HG03103 (cell line): ENCODE measurements at regions not wholly inside any gene's neighbourhood (a gene's known extent, or its start where the extent isn't known, plus 50 kb on each side); places are given as distances from the start of the nearest gene placed in this dataset.
"Not testable (repeated sequence)": the region's sequence is repeated elsewhere in the genome, so short reads cannot be mapped to it uniquely, and the experiment has no call there.

Source experiments
- ATAC-seq: cut with Tn5 transposase; IDR thresholded peaks from one replicate; pipeline ENCODE4 v1.9.1; 2021; ENCODE audit warnings: low read depth; ENCODE audit not compliant: unreplicated experiment

DNA sequence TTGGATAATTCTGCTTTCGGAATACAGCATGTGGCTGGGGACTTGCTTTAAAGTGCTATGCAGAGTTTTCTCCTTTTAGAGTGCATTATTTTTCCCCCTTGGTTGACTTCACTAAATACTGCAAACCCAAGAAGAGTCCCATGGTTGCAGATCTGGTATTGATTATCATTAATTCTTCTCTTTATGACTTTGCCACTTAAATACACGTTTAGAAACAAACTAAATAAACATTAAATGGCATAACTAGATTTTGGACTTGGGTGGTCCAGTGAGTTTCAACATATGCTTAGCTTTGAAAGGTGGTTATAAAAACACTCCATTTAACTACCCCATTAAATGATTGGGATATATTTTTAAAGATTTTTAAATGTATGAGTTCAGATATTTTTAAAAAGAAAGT, 279.2 kb downstream of the SOX4 start:
- no peak for ATAC-seq

DNA sequence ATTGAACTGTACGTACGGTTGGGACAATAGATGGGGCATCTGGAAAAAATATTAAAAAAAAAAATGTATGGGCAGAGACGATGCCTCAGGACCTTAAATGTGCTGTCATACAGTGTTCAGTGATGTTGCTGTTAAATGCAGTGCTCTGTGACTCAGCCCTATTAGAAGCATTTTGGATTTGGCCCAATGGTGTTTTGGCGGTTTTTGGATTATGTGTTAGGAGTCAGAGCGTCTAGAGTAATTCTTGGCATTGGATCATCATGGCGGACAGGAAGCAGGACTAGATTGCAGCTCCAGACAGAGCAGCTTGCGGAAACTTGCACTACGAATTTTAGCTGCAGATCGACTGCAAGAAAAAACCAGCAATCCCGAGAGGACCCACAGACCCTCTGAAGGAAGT, 280.0 kb downstream of the SOX4 start:
- no peak for ATAC-seq

DNA sequence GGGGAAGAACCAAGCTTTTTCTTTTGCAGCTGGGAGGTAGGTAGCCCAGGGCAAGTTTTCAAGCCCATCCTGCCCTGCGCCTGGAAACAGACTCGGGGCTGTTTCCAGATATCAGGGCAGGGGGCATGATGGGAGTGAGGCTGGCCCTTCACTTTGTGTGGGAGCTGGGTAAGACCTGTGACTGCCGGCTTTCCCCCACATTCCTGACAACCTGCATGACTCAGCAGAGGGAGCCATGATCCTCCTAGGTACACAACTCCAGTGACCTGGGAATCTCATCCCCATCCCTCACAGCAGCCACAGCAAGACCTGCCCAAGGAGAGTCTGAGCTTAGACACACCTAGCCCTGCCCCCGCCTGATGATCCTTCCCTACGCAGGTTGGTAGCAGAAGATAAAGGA, 280.8 kb downstream of the SOX4 start:
- ATAC-seq, result no peak

DNA sequence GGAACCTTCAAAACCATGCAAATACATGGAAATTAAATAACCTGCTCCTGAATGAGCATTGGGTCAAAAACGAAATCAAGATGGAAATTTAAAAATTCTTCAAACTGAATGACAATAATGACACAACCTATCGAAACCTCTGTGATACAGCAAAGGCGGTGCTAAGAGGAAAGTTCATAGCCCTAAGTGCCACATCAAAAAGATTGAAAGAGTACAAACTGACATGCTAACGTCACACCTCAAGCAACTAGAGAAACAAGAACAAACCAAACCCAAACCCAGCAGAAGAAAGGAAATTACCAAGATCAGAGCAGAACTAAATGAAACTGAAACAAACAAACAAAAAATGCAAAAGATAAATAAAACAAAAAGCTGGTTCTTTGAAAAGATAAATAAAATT, 283.5 kb downstream of the SOX4 start:
- ATAC-seq, result not testable (repeated sequence)

DNA sequence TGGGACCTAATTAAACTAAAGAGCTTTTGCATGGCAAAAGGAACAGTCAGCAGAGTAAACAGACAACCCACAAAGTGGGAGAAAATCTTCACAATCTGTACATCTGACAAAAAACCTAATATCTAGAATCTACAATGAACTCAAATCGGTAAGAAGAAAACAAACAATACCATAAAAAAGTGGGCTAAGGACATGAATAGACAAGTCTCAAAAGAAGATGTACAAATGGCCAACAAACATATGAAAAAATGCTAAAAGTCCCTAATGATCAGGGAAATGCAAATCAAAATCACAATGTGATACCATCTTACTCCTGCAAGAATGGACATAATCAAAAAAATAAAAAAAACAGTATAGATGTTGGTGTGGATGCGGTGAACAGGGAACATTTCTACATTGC, 286.7 kb downstream of the SOX4 start:
- not testable (repeated sequence) for ATAC-seq

DNA sequence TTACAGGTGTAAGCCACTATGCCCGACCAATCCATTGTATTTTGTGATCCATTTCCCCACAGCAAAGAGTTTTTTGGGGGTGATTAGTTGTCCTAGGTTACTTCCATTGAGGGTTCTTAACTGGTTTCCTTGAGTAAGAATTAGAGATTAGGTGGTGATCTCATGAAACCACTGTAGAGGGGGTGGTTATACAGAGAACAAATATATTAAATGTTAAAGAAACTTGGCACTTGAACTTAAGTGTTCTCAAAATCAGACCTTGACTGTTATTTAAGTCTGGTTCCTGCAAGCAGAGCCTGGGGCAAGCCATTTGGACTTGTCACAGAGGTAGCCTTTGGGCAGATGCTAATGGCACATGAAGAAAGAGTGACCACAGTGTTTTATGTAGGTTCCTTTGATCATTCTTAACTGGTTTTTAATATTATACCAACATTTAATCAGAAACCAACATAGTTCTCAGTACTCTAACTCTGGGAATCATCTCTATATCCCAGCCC, 288.5 kb downstream of the SOX4 start:
- no peak for ATAC-seq

DNA sequence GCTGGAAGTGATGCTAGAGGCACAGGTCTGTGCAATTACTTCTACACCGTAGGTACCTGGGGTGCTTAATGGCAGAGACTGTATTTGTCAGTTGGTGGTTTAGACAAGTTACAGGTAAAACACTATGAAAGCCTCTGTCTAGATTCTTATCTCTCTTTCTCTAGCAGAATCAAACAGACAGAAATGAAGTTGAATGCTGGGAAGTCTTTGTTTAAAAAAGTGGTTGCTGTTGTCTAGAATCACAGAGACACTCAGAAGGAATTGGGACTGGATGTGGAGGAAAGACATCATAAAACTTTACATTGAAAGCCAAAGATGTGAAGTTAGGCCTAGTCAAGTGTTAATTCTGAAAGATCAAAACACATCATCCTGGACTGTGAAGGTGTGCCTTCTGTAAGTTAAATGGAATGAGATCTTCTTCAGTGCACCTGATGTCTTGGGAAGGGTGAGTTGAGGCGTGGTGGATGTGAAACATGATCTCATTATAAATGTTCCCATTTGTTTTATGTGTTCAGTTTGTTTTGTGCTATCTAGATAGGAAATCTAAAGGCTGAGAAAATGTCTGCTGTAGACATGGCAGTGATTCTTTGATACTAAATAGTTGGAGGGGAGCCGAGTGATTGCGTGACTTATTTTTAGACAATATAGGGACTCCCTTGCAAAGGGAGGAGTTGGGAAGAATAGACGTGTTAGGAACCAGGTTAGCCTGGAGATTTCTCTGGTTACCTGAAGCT, 290.2 kb downstream of the SOX4 start:
- no peak for ATAC-seq

DNA sequence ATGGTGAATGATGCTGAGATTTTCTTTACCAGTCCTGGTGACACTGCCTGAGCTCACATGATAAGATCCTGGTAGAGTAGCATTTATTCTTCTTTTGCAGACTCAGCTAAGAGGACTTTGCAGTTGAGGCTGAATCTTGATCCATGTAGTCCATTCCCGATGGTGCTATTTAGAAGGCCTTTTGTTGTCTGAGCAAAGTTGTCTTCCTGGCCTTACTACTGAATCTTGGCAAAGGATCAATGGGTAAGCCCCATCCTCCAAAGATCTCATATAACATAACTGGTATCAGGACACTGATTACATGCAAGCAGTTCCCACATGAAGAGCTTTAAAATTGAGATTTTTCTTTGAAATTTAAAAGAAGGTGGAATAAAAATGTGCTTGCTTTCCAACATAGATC, 291.6 kb downstream of the SOX4 start:
- no peak for ATAC-seq

DNA sequence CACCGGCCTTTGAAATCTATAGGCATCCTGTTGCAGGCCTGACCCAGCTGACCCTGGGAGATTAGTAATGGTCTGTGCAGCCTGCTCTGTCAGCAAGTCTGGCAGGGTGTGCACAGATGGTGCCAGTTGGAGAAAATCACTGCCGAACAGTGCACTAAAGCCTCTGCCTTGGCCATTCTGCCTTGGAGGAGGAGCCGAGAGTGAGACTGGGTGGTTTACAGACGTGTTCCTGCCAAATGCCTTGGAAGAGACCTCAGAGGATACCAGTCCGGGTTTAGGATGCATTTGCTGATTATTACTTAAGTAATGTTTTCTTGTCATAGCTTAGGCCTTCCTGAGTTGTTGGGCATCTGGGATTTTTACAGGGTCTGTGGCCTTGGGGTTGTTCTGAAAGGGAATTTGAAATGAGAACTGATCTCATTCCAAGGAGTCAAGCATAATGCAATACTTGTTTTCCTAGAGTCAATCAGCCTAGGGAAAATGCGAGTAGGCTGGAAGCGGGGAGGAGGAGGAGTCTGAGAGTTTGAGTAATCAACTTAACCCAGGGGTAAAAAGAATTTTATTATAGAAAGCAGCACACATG, 292.1 kb downstream of the SOX4 start:
- ATAC-seq, result no peak

DNA sequence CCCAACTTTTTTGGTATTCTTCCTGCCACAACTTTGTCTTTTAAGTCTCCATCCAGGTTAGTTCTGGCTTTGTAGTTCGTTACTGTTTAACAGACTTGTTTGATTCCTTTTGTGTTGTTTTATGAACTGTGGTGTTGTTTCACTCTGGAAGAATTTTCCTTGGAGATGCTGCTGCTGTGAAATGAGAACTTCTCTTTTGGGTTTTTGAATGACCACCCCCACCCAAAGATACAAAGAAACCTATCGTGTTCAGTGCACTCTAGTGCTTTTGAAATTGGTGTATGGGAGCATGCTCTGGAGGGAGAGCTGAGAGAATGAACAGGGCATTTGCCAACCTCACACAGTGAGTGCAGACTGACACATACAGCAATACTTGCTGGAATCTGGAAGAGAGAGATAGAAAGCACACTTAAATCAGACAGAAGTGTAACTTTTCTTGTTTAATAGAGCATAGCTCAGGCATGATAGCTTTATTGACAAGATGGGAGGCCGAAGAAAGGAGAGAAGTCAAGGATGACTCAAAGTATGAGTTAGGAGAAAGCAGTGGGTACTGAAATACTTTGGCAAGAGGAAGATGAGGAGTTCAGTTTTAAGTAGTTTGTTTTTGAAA, 293.1 kb downstream of the SOX4 start:
- ATAC-seq, result no peak

DNA sequence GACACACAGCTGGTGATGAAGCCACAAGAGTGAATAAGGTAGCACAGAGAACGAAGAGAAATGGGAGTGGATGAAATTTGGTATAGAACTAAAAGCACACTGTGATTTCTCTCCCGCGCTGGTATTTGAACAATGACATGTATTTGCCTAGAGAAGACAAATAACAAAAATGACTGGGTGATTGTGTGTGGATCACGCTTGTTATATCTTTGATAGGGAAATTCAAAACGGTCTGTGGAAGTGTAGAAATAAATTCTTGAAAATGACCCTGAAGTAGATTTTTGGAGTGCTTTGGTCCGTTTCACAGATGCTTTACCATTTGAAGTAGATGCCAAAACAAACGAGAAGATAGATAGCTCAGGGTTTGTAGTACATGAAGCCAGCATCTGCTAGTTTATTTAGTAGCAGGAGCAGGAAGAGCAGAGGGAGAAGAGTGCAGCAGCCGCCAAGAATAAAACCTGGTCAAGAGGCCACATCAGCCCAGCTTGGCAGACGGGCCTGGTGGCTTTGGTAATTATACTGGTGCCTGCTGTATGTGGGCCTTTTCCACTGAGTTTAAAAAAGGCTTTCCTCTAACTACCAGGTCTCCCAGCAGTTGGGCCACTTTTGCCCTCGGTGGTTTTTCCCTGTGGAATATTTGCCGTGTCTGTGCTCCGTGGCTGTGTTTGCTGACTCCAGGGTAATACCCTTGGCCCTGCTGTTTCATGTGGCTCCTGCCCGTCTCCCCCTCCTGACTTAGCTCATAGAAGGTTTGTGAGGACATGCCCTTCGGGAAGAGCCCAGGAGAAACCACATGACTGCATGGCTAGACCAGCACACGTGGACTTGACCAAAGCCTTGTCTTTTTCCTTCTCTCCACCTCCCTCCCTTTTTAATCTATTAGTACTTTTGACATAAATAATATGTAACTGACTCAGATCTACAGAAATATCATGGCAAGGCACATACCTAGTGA, 294.0 kb downstream of the SOX4 start:
- ATAC-seq, result no peak

DNA sequence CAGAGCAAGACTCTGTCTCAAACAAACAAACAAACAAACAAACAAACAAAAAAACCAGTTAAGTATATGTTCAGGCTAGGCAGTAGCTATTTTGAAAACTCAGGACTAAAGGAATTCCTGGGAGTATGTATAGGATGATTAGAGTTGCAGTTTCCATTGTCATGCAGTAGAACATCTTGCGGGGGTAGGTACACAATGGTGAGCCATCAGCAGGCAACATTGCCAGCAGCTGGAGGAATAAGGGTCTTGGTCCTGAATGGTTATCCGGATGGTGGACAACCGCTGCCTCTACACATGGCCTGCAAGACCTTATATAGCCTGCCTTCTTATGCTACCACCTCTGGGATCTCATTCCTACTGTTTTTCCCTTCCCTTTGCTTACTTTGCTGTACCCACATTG, 297.5 kb downstream of the SOX4 start:
- no peak for ATAC-seq

DNA sequence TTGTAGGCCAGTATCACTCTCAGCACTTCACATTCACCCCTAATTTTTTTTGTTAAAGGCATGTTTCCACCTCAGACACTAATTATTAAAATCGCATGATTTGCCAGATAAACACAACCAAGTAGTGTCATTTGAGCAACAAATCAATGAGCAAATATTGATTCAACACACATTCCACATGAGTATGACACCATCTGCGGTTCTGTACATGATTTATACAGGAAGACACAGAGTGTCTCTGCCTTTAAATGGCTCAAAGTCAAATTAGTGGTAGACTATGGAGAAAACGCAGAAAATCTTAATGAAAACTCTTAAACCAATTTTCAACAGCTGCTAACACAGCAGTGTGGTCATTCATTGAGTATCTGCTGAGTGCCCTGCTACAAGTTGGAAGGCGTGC, 300.2 kb downstream of the SOX4 start:
- ATAC-seq, result no peak

DNA sequence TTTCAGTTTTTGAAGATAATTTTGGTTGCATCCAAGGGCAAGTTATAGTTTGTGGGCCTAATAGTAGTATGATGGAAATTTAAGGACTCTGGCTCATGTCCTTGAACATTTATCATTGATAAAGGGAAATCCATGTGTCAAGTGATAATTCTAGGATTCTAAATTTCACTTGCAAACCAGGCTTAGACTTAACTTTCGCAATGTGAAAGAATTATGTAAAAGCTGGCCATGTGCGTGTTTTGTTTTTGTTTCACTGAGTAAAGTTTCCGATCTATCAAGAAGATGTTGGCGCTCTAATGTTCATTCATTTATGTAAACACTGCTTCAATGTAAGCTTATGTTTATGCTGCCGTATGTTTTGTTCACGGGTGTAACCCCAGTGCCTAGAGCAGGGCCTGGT, 302.0 kb downstream of the SOX4 start:
- ATAC-seq, result no peak

DNA sequence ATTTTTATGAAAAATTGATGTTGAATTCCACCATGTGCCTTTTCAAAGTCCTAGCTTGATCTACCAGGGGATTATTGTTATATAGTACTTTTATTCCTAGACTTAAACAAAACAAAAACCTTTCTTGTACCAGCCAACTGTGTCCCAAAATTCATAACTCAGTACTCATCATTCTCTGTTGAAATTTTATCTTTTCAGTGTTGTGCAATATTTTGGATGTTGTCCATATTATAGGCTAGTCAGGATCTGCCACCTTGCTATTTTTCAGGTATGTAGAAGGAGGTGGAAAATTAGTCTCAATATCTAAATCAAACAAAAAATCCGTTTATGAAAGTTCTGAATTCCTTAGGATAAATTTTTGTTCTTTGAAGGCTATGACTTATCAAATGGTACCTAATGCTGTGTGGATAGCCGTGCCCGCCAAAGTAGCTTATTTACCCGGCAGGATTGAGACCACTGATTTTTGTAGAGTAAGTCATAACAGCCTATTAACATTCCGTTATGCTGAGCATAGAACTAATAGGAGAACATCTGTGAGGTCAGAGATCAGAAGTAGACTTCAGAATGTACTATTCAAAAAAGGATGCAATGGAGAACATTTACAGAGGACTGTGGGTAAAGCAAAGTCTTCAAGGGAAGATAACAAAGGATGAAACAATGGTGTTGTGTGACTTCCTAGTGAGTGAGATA, 304.7 kb downstream of the SOX4 start:
- no peak for ATAC-seq

DNA sequence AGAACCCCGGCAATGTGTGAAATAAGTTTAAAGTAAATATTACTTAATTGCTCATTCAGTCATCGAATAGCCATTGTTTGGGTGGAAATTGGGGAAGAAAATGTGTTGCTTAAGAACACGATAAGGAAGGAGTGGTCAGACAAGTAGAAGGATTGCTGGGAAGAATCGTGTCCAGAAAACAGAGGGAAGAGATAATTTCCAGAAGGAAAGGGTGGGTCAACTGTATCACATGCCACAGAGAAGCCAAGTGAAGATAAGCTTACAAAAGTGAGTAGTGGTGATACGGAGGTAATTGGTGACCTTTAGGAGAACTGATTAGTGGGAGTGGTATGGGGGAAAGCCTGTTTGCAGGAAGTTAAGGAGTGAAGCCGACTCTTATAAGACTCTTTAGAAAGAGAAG, 306.2 kb downstream of the SOX4 start:
- no peak for ATAC-seq

DNA sequence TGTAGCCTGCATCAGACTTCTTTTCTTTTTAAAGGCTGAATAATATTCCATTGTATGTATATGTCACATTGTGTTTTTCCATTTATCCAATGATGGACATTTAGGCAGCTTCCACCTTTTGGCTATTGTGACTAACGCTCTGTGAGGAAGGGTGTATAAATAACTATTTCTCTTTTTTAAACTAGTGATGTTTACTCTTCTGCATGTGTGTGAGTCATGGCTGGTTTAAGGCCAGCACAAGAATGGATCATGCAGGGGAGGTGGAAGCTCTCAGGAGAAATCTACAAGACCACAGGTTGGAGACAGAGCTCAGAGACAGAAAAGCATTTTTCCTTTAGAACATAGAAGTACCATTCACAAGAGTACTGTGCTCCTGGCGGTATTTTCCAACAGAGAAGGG, 307.2 kb downstream of the SOX4 start:
- no peak for ATAC-seq

DNA sequence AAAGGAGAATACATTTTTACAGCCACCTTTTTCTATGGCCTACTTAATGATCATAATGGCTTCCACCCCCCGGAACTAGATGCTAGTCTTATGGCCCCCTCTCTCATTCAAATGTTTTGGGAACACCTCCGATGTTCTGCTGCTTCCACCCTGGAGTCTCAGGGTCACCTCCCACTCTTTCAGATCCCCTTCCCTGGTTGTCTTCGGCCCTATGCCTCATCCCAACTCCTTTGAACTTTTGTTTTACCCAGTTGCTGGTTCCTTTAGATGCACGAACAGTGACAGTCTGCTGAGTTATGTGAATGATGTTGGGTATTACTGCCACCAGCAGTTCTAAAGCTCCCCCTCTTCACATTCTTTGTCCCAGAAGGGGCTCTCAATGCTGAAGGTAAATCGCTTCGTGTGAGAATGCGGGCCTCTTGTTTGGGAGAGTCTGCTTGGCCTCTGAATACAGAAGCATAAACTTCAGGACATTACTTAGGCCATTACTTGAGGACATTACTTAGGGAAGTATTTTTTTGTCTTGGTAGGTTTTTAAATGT, 309.1 kb downstream of the SOX4 start:
- ATAC-seq, result no peak

DNA sequence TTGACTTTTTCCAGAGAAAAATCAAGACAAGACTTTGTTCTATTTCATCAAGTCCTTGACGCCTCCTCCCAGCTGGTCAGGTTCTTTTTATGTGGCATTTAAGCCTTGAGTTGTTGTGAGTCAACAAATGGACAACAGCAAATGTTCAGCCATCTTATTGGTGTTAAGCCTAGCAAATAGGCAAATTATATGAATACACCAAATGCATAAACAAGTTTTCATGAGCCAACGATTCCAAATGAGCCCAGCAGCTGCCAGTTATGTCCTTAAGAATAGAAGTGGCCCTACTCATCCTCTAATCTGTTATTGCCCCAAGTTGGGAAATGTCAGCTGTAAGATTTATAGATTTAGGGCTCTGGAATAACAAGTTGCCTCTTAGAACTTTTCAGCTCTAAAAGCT, 312.0 kb downstream of the SOX4 start:
- no peak for ATAC-seq

DNA sequence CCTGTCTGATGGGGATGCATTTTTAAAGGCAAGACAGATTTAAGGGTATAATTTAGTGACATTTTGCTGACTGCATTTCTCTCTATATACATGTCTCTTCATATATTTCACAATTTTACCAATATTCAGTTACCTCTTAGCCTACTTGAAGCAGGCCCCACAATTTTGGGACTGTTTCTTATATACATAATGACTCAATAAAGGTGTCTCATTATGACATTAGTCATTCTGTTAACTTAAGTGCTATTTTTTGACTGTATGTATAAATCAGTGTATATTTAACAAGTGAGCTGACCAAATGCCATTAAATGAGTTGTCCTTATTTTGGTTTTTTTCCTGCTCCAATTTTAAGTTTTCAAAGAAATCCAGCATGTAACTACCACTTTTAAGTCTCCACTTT, 313.3 kb downstream of the SOX4 start:
- no peak for ATAC-seq
